CD4-positive, alpha-beta T cell treated with Interleukin-17A for 1 hour (primary cell): ENCODE measurements at regions not wholly inside any gene's neighbourhood (a gene's known extent, or its start where the extent isn't known, plus 50 kb on each side); places are given as distances from the start of the nearest gene placed in this dataset.

ENCODE experiments used
- DNase-seq: peaks from one replicate; pipeline ENCODE4 v3.0.0-alpha.2; 2020

DNA sequence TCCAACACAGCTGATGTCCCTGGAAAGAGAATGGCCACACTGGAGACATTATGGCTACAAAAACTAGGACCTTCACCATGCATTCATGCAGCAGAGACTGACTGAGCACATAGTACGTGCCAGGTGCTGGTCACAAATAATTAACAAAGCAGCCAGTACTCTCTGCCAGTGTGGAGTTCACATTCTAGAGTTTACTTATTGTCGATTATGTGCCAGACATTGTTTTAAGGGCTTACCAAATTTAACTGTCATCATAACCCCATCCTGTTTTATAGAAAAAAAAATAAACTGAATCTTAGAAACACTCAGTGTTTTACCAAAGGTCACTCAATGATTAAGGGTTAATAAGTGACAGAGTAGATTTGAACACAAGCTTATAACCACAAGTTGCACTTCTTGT is 143.3 kb downstream of the RRAGC start:
- no peak for DNase-seq

GRCh38 chr1:38715415-38715814 is 144.2 kb downstream of the RRAGC start:
- DNase-seq, result no peak

DNA sequence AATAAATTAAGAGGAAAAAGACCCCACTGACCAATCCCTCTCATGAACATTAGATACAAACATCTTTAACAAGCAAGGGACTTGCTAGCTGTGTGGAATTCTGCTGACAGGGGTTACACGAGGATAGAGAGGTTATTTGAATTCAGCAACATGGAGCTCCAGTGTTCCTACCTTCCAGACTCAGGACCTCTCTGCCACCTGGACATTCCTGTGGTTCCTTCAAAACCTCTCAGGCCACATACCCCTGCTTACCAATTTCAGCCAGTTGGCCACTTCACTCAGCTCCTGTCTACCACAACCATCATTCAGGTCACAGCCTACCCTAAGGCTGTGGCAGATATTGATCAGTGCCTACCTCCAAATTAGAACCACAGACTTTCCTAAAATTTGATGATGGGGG is 147.5 kb downstream of the RRAGC start:
- DNase-seq, result no peak

DNA sequence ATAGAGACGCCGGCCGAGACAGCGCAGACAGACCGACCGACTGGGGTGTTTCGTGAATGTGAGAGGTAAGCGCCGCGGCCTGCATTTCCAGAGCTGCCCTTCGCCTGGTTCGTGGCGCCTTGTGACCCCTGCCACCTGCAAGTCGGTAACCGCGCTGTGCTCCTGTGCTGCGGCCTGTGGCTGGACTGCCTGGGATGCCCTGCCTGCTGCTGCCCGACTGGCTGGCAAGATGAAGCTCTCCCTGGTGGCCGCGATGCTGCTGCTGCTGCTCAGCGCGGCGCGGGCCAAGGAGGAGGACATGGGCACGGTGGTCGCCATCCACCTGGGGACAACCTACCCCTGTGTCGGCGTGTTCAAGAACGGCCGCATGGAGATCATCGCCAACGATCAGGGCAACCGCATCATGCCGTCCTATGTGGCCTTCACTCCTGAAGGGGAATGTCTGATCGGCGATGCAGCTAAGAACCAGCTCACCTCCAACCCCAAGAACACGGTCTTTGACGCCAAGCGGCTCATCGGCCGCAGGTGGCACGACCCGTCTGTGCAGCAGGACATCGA is 150.8 kb downstream of the RRAGC start:
- no peak for DNase-seq

DNA sequence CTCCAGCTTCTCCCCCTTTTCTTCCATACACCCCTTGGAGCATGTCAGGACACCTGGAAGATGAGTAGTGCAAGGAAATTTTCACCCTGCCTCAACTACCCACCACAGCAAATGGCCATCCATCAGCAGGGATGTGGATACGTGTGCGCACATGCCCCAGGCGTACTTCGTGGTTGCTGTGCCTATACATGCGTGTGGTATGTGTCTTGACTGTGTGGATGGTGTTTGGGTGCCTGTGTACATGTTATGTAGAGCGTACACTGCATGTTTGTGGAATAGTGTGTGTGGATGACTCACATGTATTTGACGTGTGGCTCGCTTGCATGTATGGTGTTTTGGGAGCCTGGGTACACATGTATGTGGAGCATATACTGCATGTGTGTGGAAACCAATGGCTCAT is 158.5 kb downstream of the RRAGC start:
- DNase-seq, result no peak

DNA sequence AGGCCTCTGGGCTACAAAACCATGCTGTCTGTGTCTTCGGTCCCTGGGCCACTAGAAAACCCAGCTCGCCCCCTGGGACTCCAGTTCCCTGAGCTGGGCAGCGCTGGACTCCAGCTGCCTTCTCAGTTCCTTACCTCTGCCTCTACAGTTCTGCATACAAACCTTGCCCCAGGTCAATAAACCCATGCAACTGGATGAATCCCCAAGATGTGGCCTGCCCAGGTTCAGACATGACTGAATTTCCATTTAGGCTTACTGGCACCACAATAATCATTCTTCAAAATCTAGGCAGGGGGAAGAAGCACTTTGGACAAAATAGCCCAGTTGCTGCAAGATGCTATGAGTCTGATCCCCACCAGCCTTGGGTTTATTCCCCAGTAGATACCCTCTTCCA is 159.5 kb downstream of the RRAGC start:
- no peak for DNase-seq

- no peak for DNase-seq
These were observed 160.1 kb downstream of the RRAGC start for GRCh38 chr1:38699330-38700076.

- DNase-seq, result no peak
These were observed 162.2 kb downstream of the RRAGC start for GRCh38 chr1:38697387-38697786.

DNA sequence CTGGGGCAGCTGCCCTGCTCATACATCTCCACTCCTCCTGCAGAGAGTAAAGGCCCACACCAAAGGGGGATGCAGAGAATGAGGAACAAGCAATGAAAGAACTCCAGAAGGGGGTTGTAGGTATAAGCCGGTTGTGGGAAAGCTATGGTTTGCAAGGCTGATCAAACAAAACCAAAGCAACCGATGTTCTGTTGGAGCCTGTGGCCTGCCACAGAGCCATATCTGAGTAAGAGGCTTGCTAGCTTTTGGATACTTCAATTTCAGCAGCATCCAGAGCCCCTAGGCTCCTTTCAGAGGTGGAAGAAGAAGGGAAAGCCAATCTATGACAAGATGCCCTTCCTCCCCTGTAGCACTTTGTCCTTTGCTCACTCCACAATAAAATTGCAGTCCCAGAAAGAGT is 163.2 kb downstream of the RRAGC start:
- no peak for DNase-seq

GRCh38 chr1:38693759-38694158 is 165.8 kb downstream of the RRAGC start:
- no peak for DNase-seq

GRCh38 chr1:38693031-38693430 is 166.5 kb downstream of the RRAGC start:
- no peak for DNase-seq

DNA sequence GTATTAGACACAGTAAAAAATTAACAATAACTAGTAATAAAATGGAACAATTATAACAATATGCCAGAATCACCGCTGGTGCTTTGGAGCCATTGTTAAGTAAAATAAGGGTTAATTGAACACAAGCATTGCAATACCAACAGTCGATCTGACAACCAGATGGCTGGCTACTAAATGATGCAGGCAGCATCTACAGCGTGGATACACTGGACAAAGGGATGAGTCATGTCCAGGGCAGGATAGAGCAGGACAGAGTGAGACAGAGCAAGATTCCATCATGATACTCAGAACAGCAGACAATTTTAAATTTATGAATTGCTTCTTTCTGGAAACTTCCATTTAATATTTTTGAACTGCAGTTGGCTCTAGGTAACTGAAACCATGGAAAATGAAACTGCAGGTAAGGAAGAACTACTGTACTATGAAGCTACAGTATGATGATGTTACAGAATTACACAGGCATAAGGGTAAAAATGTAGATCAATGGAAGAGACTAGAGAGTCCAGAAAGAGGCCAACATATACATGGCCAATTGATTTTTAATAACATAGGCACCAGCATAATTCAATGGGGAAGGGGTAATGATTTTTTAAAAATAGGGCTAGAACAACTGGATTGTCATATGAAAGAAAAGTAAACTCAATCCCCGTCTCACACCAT is 168.7 kb downstream of the RRAGC start:
- no peak for DNase-seq

DNA sequence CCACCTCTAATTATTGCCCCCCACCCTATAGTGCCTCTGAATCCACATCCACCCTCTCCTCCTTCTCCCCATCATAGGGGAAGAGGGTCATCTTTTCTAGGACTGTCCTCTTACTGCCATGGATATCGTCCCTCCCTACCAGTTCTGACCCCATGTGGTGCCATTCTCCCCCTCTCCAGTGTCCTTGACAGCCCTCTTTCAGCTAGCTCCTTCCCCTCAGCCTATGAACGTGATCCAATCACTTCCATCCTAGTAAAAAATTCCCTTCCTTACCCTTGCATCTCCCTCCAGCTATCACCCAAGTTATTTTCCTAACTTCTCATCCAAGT is 172.7 kb downstream of the RRAGC start:
- no peak for DNase-seq

- no peak for DNase-seq
These were observed 173.2 kb downstream of the RRAGC start for GRCh38 chr1:38686167-38686926.

GRCh38 chr1:38685388-38685787 is 174.2 kb downstream of the RRAGC start:
- no peak for DNase-seq

DNA sequence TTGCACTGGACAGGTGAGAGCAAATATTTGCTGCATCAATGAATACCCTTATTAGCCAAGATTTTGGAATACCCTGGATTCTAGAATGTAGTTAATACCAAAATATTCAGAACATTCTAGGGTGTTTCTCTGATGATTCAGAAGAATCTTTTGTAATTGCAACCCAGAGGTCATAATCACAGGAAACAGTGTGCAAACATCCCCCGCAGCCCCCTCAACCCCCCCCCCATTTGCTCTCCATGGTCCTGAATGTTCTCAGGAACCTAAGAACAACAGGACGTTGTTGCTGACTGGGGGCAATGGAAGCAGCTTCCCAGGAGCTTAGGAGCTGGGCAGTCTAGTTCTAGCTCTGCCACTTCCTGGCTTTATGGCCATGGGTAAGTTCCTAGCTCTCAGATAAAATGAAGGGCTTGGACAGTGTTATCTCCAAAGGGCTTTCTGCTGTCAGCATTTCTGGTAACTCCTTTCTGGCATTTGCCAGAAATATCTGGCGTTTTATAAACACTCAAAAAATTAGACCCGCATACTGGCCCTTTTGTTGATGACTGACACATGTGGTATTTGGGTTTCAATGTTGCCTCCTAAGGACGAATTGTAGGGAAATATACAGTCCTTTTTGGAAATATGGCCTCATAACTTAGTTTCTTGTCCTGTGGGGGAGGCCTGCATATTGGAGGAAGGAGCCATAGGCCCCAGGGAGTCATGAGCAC is 178.6 kb downstream of the RRAGC start:
- no peak for DNase-seq

DNA sequence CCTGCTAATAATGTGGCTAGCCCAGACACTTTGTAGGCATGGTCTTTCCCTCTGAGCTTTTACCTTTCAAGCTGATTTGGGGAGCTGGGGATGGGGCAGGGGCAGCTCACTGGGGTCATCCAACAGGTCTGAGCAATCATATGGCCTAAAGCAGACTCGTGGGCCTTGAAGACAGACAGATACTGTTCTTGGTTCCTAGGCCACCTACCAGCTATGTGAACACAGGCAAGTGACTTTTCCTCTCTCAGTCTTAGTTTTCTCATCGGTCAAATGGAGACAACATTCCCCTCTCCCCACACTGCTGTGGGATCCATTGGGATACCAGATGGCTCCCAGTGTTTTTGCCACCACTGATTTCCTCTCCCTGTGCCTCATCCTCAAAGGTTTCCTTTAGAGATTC is 181.8 kb downstream of the RRAGC start:
- DNase-seq, result no peak

- DNase-seq, result no peak
These were observed 182.3 kb downstream of the RRAGC start for GRCh38 chr1:38677311-38677710.

- no peak for DNase-seq
These were observed 186.9 kb downstream of the RRAGC start for GRCh38 chr1:38672692-38673091.

- DNase-seq, result no peak
These were observed 188.4 kb downstream of the RRAGC start for GRCh38 chr1:38671221-38671620.

- DNase-seq, result no peak
These were observed 188.9 kb downstream of the RRAGC start for GRCh38 chr1:38670544-38671122.

GRCh38 chr1:38667626-38668025 is 191.9 kb downstream of the RRAGC start:
- DNase-seq, result no peak

DNA sequence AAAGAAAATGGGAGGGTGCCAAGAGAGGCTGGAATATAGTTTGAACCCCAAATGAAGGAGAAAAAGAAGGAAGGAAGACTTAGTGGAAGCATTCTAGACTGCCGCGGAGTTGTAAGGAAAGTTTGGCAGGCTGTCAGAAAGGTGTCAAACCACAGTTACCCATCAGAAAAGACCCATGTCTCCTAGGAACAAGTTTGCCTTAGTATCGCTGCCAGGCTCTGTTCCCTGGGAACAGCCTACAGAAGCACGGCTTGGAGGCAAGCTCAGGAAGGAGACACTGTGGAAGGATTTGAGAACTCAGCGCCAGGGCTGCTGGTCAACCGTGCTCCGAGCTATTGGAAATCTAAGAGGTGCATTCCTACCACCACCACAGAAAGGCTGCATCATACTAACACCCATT is 197.4 kb downstream of the RRAGC start:
- no peak for DNase-seq
